HEK293 (cell line): ENCODE measurements at regions not wholly inside any gene's neighbourhood (a gene's known extent, or its start where the extent isn't known, plus 50 kb on each side); places are given as distances from the start of the nearest gene placed in this dataset.

Experiments used
- CTCF ChIP-seq: fragments of 450-650 bp; formaldehyde crosslinking; IDR thresholded peaks from 2 replicates; pipeline ENCODE4 v1.5.1; 2016; ENCODE audit warnings: missing biosample characterization, missing genetic modification characterization
- TCF7L2 ChIP-seq: IDR thresholded peaks from 2 replicates; pipeline ENCODE4 v1.6.1; 2011; ENCODE audit warnings: low read depth, mild to moderate bottlenecking, inconsistent platforms, low read length, moderate library complexity, borderline replicate concordance
- ZNF138 ChIP-seq: fragments of 450-650 bp; formaldehyde crosslinking; IDR thresholded peaks from 2 replicates; pipeline ENCODE4 v1.5.1; 2016; ENCODE audit warnings: missing biosample characterization, missing genetic modification characterization, borderline replicate concordance
- ZNF292 ChIP-seq: fragments of 450-650 bp; formaldehyde crosslinking; IDR thresholded peaks from 2 replicates; pipeline ENCODE4 v1.5.1; 2016; ENCODE audit warnings: low read depth, missing biosample characterization, missing genetic modification characterization, borderline replicate concordance
- ZNF350 ChIP-seq: fragments of 450-650 bp; formaldehyde crosslinking; IDR thresholded peaks from 2 replicates; pipeline ENCODE4 v1.5.0; 2017; ENCODE audit warnings: missing biosample characterization, mild to moderate bottlenecking, missing genetic modification characterization
- ZNF776 ChIP-seq: fragments of 450-650 bp; formaldehyde crosslinking; IDR thresholded peaks from 2 replicates; pipeline ENCODE4 v1.5.0; 2017; ENCODE audit warnings: missing biosample characterization, missing genetic modification characterization, borderline replicate concordance
- TF ChIP-seq, protein P1 (sequence below): fragments of 450-650 bp; formaldehyde crosslinking; IDR thresholded peaks from 2 replicates; pipeline ENCODE4 v1.5.1; 2016; ENCODE audit warnings: missing biosample characterization, missing genetic modification characterization

GRCh38 chr2:61722318-61722717 is 131.5 kb downstream of the FAM161A start:
- TF ChIP-seq CTCF (tag by site-specific recombination), result no peak
- no peak for TF ChIP-seq ZNF138 (tag by site-specific recombination)
- TF ChIP-seq ZNF350 (tag by site-specific recombination), result no peak
- no peak for TF ChIP-seq ZNF776 (tag by site-specific recombination)
- TF ChIP-seq TCF7L2, result no peak
- TF ChIP-seq, protein P1, sequence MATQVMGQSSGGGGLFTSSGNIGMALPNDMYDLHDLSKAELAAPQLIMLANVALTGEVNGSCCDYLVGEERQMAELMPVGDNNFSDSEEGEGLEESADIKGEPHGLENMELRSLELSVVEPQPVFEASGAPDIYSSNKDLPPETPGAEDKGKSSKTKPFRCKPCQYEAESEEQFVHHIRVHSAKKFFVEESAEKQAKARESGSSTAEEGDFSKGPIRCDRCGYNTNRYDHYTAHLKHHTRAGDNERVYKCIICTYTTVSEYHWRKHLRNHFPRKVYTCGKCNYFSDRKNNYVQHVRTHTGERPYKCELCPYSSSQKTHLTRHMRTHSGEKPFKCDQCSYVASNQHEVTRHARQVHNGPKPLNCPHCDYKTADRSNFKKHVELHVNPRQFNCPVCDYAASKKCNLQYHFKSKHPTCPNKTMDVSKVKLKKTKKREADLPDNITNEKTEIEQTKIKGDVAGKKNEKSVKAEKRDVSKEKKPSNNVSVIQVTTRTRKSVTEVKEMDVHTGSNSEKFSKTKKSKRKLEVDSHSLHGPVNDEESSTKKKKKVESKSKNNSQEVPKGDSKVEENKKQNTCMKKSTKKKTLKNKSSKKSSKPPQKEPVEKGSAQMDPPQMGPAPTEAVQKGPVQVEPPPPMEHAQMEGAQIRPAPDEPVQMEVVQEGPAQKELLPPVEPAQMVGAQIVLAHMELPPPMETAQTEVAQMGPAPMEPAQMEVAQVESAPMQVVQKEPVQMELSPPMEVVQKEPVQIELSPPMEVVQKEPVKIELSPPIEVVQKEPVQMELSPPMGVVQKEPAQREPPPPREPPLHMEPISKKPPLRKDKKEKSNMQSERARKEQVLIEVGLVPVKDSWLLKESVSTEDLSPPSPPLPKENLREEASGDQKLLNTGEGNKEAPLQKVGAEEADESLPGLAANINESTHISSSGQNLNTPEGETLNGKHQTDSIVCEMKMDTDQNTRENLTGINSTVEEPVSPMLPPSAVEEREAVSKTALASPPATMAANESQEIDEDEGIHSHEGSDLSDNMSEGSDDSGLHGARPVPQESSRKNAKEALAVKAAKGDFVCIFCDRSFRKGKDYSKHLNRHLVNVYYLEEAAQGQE (tag by site-specific recombination), result no peak
- no peak for TF ChIP-seq ZNF292 (tag by site-specific recombination)
